Adrenal gland (tissue), 5 donors: ENCODE measurements at regions not wholly inside any gene's neighbourhood (a gene's known extent, or its start where the extent isn't known, plus 50 kb on each side); places are given as distances from the start of the nearest gene placed in this dataset.

Experiments
- POLR2A ChIP-seq, 2 donors: fragments of 450-650 bp; IDR thresholded peaks; one replicate each; pipeline ENCODE4 v1.6.1; 2017; ENCODE audit warnings: antibody characterized with exemption in 2 of 2, mild to moderate bottlenecking in 2 of 2, moderate library complexity in 1 of 2
- TF ChIP-seq, protein P1 (sequence below), 6 experiments: fragments of 450-650 bp in 4 of 6; fragments of 200-600 bp in 2 of 6; sonication (generic) in 1 of 6; IDR thresholded peaks; 1 replicate in 5 of 6; 2 replicates in 1 of 6; pipeline versions ENCODE4 v1.5.1 to v1.8.0; 2016 to 2021; ENCODE audit warnings: antibody characterized with exemption in 6 of 6, mild to moderate bottlenecking in 2 of 6, moderate library complexity in 1 of 6
- donor health status: DM: no; HTN: no; CAD: no.

DNA sequence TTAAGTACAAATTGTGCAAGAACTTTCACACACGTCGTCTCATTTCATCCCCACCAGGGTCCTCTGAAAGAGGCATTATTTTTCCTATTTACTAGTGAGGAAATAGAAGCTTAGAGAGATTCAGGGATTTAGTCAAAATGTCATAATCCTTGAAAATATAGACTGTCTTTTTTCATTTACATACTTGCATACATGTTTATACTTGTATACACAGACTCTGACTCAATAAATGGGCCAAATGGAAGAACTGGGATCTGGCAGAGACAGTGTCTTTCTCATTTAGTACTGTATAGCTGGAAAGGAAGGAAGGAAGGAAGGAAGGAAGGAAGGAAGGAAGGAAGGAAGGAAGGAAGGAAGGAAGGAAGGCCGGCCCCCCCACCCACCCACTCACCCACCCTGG lies 357.7 kb upstream of the SOX5 start:
- TF ChIP-seq, protein P1, sequence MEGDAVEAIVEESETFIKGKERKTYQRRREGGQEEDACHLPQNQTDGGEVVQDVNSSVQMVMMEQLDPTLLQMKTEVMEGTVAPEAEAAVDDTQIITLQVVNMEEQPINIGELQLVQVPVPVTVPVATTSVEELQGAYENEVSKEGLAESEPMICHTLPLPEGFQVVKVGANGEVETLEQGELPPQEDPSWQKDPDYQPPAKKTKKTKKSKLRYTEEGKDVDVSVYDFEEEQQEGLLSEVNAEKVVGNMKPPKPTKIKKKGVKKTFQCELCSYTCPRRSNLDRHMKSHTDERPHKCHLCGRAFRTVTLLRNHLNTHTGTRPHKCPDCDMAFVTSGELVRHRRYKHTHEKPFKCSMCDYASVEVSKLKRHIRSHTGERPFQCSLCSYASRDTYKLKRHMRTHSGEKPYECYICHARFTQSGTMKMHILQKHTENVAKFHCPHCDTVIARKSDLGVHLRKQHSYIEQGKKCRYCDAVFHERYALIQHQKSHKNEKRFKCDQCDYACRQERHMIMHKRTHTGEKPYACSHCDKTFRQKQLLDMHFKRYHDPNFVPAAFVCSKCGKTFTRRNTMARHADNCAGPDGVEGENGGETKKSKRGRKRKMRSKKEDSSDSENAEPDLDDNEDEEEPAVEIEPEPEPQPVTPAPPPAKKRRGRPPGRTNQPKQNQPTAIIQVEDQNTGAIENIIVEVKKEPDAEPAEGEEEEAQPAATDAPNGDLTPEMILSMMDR (IDR thresholded peaks at IDR 0.05): no peak
- TF ChIP-seq POLR2A (IDR thresholded peaks at IDR 0.05): no peak
